Left lung (tissue), 4 donors: ENCODE measurements at regions not wholly inside any gene's neighbourhood (a gene's known extent, or its start where the extent isn't known, plus 50 kb on each side); places are given as distances from the start of the nearest gene placed in this dataset.
A peak's percentile ranks its signal among the peaks of the same experiment; 100 is the strongest.

Experiments used
- ATAC-seq: fragments of 200-7000 bp; cut with Tn5 transposase; one replicate; pipeline ENCODE4 v1.9.1; 2020; ENCODE audit warnings: moderate library complexity
- DNase-seq, 4 donors: peaks; one replicate each; pipeline ENCODE4 v3.0.0-alpha.2; 2013 to 2020
- H3K27ac ChIP-seq, 2 donors: fragments of 200-600 bp; sonication (generic) in 1 of 2; one replicate each; pipeline versions ENCODE4 v1.5.0 to v1.8.0; 2020 to 2021
- H3K27me3 ChIP-seq, 2 donors: fragments of 200-600 bp; sonication (generic) in 1 of 2; one replicate each; pipeline versions ENCODE4 v1.5.0 to v1.8.0; 2020 to 2021
- H3K36me3 ChIP-seq, 2 donors: fragments of 200-600 bp; sonication (generic) in 1 of 2; one replicate each; pipeline versions ENCODE4 v1.5.0 to v1.8.0; 2020 to 2021
- H3K4me1 ChIP-seq, 2 donors: fragments of 200-600 bp; one replicate each; pipeline ENCODE4 v1.8.0; 2021
- H3K4me3 ChIP-seq, 2 donors: fragments of 200-600 bp; sonication (generic) in 1 of 2; one replicate each; pipeline versions ENCODE4 v1.5.0 to v1.8.0; 2020 to 2021; ENCODE audit warnings: mild to moderate bottlenecking in 1 of 2
- H3K9me3 ChIP-seq, 2 donors: fragments of 200-600 bp; sonication (generic) in 1 of 2; one replicate each; pipeline versions ENCODE4 v1.5.0 to v1.8.0; 2020 to 2021
- intact Hi-C, 2 donors: fragments of 100-400 bp; cut with DNase I; formaldehyde crosslinking; loops; one replicate each; pipeline versions ENCODE4 v1.11.2 to v1.14.2; 2022
- TF ChIP-seq, protein P1 (sequence below), 2 donors: fragments of 200-600 bp; sonication (generic) in 1 of 2; IDR thresholded peaks; one replicate each; pipeline versions ENCODE4 v1.5.0 to v1.8.0; 2021; ENCODE audit warnings: antibody characterized with exemption in 2 of 2
- donor health status: DM: no; HTN: yes; CAD: no.
- donor health status: DM: no; HTN: no; CAD: no.

DNA sequence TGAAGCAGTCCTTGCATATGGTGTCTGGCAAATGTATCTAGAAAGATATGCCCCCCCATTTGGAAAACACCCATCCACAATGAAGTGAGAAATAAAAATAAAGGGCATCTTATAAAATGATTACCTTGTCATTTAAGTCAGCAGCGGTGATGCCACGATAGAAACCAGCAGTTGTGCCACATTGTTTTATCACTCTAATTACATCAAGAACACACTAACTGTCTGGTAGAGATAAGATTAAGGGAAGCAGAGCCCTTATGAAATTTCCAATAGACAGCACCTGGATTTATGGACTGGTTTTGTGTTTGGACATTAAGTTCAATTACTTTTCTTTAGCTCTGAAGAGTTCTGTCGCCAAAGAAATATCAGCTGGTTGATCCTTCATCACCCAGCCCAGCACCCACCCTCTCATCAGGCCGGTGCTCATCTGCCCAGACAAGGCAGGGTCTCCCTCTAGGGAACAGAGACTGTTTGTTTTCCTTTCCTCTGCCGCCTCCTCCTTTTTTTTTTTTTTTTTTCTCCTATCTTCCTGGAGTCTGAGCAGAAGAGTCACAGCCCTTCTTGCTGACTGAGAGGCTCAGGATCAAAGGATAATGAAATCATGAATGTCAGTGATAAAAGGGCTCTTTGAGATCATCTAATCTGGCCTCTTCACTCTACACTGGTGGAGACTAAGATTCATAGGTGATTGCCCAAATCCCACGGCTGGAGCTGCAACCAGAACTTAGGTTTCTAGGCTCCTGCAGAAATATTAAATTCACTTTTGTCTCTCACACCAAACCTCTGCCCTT, 464.1 kb downstream of the NTRK3 start:
- Histone ChIP-seq H3K4me3 (no peak overlapping the region), H3K27me3 (no peaks in the 10 kb centered on the region), H3K4me1 (no peaks in the 10 kb centered on the region), H3K36me3 (no peaks in the 10 kb centered on the region), H3K9me3 (no peaks in the 10 kb centered on the region), H3K27ac (no peak overlapping the region)
- intact Hi-C loops, result no loop called here
- DNase-seq (no peak), ATAC-seq (no peak)
- TF ChIP-seq, protein P1, sequence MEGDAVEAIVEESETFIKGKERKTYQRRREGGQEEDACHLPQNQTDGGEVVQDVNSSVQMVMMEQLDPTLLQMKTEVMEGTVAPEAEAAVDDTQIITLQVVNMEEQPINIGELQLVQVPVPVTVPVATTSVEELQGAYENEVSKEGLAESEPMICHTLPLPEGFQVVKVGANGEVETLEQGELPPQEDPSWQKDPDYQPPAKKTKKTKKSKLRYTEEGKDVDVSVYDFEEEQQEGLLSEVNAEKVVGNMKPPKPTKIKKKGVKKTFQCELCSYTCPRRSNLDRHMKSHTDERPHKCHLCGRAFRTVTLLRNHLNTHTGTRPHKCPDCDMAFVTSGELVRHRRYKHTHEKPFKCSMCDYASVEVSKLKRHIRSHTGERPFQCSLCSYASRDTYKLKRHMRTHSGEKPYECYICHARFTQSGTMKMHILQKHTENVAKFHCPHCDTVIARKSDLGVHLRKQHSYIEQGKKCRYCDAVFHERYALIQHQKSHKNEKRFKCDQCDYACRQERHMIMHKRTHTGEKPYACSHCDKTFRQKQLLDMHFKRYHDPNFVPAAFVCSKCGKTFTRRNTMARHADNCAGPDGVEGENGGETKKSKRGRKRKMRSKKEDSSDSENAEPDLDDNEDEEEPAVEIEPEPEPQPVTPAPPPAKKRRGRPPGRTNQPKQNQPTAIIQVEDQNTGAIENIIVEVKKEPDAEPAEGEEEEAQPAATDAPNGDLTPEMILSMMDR (IDR thresholded peaks at IDR 0.05), result no peak

DNA sequence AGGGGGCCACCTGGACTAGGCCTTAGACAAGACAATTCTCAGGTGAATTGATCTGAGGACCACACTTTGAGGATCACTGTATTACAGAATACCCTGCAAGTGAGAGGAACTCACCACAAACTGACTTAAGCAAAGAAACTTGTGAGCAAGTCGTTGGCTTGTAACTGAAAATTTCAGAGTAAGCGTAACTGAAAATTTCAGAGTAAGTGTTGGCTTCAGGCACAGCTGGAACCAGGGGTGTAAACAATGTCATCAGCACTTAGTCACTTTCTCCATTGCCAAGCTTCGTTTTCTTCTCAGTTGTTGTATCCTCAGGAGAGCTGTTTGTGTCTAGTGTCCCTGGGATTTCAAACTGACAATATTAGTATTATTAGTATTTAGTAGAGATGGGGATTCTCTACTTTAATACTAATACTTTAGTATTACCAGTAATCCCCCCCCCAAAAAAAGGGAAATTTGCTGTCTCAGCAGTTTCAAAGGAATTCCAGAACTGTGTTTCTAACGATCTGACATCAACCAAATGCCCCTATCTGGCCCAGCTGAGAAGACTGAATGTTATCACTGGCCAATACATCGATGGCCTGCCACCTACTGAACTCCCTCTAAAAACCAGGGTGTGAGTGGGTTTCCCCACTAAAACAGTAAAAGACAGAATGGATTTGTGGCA, 474.4 kb downstream of the NTRK3 start:
- no peaks in the 10 kb centered on the region for H3K36me3 ChIP-seq
- intact Hi-C loops, result no loop called here
- DNase-seq (no peak), ATAC-seq (no peak)
- no peak overlapping the region for H3K4me3 ChIP-seq
- H3K4me1 ChIP-seq, result no peaks in the 10 kb centered on the region
- H3K9me3 ChIP-seq, result no peaks in the 10 kb centered on the region
- TF ChIP-seq, protein P1 (IDR thresholded peaks at IDR 0.05), result no peak
- H3K27ac ChIP-seq, result no peak overlapping the region
- H3K27me3 ChIP-seq, result no peaks in the 10 kb centered on the region

DNA sequence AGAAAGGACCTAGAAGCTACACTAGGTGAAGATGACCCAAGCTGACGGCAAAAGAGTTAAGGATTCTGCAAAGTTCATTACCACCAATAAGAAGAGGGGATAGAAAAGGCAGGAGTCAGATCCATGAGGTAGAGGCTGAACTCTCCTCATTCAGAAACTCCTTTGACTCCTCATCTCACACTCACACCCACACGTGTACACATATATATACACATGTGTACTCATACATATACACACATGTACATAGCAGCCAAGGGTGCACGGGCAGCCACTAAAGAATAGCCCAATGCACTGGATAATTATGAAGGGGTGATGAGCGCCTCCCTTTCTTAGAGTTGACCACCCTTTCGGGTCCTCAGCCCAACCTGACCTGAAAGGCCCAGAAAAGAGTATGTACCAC, 476.8 kb downstream of the NTRK3 start:
- TF ChIP-seq, protein P1 (IDR thresholded peaks at IDR 0.05), result no peak
- Histone ChIP-seq H3K4me1 (no peaks in the 10 kb centered on the region), H3K36me3 (no peaks in the 10 kb centered on the region), H3K9me3 (no peaks in the 10 kb centered on the region), H3K27ac (no peak overlapping the region), H3K4me3 (no peak overlapping the region), H3K27me3 (no peaks in the 10 kb centered on the region)
- ATAC-seq (no peak), DNase-seq (no peak)
- intact Hi-C loops, result no loop called here

DNA sequence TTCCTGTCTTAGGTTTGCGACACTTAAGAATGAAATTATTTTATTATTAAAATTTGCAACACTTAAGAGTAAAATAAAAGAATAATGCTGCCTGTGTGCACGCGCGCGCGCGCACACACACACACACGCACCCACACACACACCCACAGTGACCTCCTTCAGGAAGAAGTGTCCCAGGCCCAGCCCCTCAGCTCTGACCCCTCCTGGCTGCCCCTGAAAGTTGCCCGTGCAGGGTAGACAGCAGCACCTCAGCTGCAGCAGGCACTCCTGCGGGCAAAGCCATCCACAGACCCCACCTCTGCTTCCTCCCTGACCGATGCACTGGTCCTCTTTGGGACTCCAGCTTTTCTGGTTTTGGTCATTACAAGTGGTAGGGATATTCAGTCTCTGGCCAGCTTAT, 478.2 kb downstream of the NTRK3 start:
- Histone ChIP-seq H3K4me3 (no peak overlapping the region), H3K27ac (no peak overlapping the region), H3K9me3 (no peaks in the 10 kb centered on the region), H3K4me1 (no peaks in the 10 kb centered on the region), H3K36me3 (no peaks in the 10 kb centered on the region), H3K27me3 (no peaks in the 10 kb centered on the region)
- no peak for DNase-seq
- intact Hi-C loops, result no loop called here
- TF ChIP-seq, protein P1 (IDR thresholded peaks at IDR 0.05), result no peak
- ATAC-seq, result no peak

DNA sequence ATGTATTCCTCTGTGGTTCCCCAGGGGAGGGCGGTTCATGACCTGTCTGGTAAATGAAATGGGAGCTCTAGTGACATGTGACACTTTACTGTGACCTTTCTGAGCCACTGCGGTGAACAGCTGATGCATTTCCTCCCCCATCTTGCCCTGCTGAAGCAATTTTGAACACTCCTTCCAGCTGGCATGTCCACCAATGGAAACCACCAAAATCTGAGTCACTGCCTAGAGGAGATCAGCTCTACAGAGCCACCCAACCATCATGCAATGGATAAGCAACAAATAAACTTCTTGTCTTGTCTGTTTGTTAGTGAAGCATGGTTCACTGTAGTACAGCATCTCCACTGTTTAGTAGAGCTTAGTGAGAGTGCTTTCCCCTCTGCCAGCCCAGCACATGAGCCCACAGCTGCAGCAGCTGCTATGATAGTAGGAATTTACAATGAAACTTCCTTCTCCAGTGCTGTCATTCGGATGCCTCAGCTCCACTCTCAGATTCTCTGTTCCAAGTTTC, 479.4 kb downstream of the NTRK3 start:
- no peaks in the 10 kb centered on the region for H3K27me3 ChIP-seq
- H3K4me1 ChIP-seq, result no peaks in the 10 kb centered on the region
- no peaks in the 10 kb centered on the region for H3K36me3 ChIP-seq
- H3K9me3 ChIP-seq, result no peaks in the 10 kb centered on the region
- DNase-seq, result peak in 1 of 4 donors; percentile 33
- peak; percentile 75 for ATAC-seq
- no peak overlapping the region for H3K4me3 ChIP-seq
- TF ChIP-seq, protein P1 (IDR thresholded peaks at IDR 0.05), result no peak
- intact Hi-C loops, result no loop called here
- H3K27ac ChIP-seq, result no peak overlapping the region
